Inflammatory macrophage treated with lipopolysaccharide for 4 hours (primary cell): ENCODE measurements at regions not wholly inside any gene's neighbourhood (a gene's known extent, or its start where the extent isn't known, plus 50 kb on each side); places are given as distances from the start of the nearest gene placed in this dataset.

Experiments
- DNase-seq: peaks from one replicate; pipeline ENCODE4 v3.0.0-alpha.2; 2020

DNA sequence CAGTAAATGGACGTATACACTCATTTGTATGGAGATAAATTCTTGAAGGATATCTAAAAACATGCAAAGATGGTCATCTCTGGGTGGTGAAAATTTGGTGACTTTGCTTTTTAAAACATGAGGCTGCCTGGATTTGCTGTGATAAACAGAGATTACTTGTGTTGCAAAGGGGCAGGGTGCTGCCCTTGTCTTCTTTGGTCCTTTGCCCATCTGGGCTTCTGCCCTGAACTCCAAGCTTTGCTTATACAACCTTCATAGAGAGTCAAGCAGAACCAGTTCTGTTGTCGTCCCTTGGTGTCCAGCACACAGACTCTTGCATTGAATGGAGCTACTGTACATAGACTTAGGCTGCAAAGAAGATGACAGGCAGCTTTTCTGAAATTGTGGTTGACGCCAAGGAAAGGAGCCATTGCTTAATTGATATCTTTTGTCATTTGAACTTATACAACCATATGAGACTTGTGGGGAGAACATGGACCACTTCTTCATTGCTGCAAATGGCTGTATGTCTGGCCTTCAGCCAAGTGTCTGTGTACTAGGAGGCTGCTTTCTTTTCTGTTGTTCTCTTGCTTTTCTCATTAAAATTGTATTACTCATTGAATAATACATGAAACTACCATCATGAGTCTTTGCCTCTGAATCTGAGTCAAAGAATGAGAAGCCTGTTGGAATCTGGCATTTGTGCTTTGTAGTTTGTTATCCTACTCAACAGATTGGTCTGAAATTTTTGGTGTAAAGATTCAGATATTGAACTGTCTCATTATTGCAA lies 152.5 kb downstream of the DMRT2 start:
- DNase-seq = no peak

DNA sequence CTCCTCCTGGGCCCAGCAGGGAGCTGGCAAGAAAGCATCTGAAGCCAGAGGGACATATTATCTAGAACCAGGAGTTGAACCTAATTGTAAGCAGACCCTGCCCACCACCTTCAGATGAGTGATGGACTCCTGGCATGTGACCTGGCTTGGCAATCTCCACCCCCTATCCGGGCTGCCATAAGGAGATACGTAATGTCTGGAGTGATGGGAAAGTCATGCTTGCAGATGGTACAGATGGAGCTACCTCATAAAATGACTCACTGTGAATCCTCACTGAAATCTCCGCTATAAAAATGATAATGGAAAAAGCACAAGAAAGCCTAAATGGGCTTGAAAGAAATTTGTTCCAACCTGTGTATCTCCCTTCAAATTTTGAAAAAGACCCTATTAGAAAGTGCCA lies 157.5 kb downstream of the DMRT2 start:
- DNase-seq = no peak

DNA sequence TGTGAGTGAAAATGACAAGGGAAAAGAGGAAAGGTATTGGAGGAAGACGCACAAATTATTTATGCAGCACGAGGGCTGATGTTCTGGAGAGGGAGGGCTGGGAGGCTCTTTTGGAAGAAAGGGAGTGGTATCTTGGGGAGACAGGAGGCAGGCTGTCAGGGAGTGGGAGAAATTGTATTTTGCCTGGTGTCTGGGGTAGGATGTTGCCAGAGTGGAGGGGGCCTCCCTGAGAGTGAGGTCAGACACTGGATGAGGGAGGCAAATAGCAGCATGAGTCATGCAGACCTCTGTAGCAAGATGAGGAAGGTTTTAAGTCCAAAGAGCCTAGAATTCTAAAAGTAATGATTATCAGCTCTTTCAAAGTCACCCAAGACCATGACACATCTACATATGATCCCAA lies 158.0 kb downstream of the DMRT2 start:
- DNase-seq = no peak

DNA sequence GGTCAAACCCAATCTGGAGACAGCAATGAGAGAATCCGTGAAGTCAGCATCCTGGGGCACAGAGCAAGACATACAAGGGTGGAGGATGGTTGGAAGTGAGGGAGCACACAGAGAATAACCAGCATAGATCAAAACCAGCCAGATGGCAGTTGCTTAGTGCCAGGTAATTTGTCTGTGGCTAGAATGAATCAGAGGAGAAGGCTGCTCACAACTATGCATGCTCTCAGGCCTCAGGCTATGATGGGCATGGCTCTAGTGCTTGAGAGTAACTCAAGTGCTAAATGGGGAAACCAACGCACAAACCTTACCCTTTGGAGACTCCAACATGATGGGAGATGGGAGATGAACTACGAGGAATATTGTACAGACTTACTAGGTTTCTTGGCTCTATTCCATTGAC lies 160.8 kb downstream of the DMRT2 start:
- no peak for DNase-seq

DNA sequence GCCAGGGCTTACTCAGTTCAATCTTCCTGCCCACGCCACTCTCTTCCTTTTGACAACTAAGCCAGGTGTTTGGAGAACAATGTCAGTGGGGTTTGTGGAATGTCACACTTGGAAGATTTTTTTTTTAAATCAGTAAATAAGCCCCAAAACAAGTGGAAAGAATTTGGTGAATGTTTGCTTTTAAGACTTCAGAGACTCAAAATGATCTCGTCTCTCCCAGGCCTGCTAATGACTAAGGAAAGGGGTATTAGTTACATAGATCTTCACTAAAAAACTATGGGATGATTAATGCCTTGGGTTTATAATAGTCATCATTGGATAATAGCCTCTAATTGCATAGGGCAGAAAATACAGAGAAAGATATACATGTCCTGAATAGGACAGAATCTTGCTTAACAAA lies 166.4 kb downstream of the DMRT2 start:
- DNase-seq = no peak

DNA sequence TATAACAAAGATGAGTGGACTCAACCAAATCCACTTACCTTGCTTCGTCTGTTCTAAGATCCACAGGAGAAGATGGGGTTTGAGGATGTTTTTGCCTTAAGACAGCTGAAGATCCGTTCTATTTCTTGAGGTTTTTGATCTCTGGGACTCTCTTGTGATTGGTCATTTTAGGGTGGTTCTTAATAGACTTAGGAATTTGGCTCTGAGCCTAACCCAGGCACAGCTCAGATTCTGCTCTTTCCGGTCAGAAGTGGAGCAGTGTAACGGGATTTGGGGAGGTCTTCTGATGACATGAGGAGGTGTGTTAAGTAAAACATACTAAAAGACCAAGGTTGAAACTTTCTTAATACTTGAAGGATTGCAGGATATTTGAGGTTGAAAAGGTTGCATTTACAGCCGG lies 166.9 kb downstream of the DMRT2 start:
- DNase-seq = no peak

DNA sequence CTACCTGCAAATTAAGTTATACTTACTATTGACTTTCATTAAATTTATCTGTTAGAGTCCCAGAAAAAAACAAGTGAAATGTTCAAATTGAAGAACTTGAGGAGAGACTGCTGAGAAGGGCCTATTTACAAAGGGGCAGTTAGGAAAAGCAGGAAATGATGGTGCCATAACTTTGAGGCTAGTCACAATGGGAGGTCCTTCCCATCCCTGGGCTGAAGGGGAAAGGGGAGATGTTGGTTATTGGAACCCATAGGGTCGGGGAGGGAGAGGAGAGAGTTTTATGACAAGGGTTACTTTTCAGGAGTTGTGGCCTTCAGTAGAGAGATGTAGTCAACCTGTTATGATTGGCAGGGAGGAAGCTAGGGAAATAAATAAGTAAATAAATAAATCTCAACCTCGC lies 169.1 kb downstream of the DMRT2 start:
- no peak for DNase-seq

DNA sequence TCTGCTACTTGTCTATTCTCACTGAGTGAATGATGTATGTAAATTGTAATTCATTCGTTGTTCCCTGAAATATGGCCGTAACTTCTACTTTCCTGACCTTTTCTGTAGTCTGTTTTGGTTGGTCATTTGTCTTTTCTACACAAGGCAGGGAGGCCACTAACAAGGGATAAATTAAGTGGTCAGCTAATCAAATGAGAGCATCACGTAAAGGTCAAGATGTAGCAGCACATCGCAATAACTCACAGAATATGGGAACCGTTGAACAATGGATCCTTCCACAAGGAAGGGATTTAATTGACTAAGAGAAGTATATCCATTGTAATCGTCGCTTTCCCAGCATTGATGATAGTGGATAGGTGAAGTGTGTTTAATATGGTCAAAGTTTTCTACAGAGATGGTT lies 171.1 kb downstream of the DMRT2 start:
- no peak for DNase-seq

DNA sequence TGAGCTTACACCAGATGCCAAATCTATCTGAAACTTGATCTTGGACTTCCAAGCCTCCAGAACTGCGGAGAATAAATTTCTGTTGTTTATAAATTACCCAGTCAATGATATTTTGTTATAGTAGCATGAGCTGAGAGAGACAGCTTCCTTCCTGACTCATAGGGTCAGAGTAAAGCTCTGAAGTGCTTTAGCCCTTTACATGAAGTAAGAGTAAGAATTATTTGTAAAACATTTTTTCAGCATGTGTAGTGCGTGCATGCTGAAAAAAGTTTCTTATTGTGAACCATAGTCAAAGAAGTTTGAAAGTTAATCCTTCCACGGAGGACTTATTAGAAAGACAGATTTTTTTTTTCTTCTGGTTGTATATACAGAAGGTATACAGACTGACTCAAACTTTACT lies 172.4 kb downstream of the DMRT2 start:
- no peak for DNase-seq

DNA sequence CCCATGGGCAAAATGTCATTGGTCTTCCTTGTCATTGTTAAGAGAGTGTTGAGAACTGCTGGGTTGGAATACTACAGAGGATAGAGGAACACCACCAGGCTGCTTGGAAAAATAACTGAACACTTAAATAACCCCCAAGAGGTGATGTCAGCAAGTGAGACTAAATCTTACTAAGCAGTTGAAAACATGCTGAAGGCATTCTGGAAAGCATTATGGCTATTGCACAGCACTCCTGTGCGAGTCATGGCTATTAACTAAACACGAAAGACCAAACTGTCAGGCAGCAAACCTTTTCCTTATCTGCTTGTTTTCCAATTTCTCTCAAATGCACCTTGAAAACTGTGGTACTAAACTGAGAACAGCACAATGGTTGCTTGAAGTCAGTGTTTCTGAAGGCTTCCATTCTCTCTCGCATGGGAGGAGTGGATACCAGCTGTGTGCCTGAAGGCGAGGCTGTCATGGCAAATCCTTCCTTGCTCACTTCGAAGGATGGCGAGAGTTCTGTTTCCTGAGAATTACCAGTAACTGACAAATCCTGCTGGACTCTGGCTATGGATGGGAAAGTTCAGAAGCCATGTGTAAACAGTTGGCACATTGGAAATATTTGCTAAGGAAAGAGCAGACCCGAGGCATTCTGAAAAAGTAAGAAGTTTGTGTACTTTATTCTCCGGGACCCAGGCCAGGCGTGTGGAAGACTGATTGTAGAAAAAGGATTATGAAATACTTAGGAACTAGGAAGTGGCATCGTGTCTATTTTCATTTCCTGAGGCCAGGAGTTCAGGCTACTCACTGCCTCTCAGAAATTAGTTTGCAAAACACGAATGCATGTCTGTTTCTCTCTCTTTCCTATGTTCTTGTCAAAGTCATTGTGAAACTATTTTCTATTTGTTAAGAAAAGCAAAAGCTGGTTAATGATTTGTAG lies 182.1 kb downstream of the DMRT2 start:
- DNase-seq = no peak

DNA sequence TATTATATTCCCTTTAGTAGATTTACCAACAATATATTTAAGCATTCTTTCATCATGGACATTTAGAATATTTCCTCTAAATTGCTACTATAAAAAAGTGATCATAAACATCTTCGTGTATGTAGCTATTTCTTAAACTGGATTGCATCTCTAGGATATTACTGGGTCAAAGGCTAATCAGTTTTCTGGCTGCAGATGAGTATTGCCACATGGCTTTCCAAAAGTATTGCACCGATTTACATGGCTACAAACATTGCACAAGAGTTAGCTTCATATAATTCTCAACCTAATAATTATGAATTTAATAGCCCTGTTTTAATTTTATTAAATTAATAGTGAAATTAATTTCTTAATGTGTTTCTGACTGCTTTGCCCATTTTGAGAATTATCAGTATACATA lies 183.4 kb downstream of the DMRT2 start:
- no peak for DNase-seq

DNA sequence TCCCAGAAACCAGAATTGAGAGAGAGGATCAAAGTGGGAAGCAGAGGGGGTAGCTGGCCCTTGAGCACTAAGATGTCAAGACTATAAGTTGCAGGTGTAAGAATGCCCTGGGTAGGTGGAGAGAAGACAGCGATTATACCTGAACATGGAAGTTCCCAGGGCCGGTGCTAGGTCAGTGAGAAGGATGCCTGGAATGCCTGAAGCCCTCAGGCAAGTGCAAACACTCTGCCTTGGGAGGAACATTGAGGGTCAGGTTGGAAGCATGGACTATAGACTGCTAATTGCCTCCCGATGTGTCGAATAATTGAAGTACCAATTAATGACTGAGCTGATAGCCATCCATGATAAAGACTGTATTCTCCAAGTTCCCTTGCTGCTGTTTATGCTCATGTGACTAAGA lies 185.5 kb downstream of the DMRT2 start:
- no peak for DNase-seq

DNA sequence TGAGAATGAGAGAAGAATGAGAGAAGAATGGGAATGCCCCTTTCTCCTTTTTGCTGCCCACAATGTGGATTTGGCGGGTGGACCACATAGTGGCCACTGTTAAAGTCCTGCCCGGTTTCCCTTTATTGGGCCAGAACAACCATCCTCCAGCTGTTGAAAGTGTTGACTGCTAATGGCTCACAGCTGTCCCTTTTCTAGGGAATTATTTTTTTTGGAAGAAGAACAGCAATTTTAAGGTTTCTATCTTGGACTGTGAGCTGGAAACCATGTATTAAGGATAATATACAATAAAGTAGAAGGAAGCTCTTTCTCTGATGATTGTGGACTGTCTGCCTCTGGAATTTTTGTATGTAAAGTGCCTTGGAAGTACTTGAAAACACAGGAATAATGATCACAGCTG lies 185.9 kb downstream of the DMRT2 start:
- no peak for DNase-seq

DNA sequence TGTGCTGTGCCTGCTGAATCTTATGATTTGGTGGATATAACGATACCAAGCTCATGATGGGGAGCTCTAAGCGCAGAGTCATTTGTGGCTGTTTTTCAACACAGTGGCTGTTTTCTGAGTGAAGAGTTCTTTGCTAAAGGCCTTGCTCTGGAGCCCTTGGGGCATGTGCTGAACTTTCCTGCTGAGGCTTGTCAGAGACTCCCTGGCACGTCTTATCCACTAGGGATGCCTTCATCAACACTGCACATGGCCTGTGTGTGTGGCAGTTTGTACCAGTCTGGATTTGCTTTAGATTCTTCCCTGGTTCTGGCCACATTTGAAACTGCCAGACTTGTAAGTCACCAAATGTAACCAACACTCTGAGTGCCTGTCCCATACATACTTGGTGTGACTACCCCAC lies 188.2 kb downstream of the DMRT2 start:
- DNase-seq = no peak

DNA sequence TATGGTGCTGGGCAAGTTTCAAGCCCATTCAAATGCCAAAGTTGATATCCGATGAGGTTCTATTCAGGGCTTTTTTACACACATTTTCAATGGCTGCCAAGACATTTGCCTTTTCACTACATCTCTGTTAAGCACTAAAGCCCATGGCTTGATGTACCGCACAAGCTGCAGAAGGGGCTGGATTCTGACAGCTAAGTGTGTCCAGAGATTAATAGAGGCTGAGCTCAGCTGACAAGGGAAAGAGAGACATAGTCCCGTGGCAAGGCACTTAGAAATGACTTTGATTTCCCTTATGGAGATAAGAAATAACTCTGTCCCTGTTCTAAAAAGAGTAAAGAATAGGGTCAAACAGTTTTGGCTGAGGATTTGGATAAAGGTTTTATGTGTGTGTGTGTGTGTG lies 198.6 kb downstream of the DMRT2 start:
- DNase-seq = no peak

DNA sequence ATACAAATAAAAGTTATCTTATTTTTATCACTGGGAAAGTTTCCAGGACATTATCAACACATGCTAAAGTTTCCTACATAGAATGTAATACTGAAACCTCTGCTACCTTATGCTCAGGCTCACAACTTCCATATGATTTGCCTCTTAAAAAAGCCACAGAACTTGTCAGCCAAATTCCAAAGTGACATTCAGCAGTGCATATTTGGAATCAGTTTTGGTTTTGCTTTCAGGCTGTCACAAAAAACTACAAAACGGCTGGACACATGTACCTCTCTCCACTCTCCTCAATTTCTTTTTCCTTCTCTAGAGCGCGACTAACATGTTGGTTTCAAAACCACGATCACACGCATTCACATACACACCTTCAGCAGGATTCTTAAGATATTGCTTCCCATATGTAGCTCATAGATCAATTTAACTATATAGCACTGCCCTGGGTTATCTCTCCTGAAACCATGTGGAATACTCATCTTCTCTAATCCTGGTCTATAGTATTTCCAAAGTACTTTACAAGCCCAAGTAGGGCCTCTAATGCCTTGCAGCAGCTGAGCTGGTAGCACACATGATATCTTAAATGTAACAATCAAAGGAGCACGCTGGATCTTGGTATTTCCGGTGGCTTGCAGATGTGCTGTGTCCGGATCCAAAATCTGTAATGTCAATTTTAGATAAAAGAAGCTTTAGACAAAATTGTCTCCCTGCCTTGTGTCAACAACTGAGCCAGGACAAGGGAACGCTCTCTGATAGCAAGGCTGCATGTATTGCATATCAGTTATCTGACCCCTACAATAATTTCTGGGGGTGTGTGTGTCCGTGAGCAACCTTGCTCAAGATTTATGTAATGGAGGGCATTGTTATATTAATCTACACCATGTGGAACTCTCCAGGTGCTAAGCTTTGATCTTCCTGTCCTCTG lies 203.2 kb downstream of the DMRT2 start:
- DNase-seq = no peak

DNA sequence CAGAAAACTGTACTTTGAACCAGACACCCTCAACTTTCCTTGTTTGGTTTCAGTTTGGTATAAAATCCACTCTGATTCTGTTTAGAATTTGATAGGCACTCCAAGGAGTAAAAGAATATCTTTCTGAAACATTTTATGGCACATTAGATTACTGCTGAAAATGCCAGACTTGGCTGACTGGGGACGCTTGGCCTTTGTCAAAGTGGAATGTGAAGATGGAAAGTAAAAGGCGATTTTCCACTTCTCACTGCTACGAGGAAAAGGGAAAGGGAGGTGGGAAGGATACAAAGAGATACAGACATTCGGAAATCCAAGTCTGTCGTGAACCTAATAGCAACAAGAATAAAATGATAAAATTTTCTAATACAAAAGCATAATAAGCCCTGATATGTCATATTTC lies 203.9 kb downstream of the DMRT2 start:
- no peak for DNase-seq

DNA sequence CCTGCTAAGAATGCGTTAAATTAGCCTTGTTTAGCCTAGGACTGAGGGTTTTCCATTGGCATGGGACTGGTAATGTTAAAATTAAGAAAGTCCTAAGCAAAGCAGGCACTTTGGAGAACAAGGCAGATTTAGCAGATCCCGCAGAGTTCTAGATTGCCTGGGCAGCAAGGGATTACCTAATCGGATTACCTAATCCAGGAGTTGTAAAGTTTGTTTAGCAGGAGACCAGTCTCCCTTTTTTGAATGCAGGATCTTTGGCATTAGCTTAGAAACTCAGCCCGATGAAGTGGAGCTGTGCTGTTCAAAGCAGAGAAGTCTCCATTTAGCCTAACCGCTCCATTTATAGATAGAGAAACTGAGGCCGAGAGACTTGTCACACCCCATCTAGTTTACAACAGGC lies 206.0 kb downstream of the DMRT2 start:
- DNase-seq = no peak

DNA sequence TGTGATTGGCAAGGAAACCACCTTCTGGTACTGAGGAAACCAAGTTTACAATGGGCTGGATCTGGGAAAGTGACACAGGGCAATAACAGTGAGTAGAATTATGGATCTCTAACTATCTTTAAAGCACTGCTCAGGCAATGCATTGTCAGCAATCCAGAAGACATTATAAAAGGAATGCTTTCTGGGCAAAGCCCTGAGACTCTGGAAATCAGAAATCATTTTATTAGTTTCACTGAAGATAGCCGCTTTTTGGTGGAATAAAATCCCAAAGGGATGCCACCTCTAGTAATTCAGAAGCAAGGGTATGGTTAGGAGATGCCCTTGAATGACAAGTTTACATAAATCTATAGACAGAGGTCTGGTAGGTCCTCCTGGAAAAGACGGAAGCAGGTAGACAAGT lies 211.1 kb downstream of the DMRT2 start:
- DNase-seq = no peak

DNA sequence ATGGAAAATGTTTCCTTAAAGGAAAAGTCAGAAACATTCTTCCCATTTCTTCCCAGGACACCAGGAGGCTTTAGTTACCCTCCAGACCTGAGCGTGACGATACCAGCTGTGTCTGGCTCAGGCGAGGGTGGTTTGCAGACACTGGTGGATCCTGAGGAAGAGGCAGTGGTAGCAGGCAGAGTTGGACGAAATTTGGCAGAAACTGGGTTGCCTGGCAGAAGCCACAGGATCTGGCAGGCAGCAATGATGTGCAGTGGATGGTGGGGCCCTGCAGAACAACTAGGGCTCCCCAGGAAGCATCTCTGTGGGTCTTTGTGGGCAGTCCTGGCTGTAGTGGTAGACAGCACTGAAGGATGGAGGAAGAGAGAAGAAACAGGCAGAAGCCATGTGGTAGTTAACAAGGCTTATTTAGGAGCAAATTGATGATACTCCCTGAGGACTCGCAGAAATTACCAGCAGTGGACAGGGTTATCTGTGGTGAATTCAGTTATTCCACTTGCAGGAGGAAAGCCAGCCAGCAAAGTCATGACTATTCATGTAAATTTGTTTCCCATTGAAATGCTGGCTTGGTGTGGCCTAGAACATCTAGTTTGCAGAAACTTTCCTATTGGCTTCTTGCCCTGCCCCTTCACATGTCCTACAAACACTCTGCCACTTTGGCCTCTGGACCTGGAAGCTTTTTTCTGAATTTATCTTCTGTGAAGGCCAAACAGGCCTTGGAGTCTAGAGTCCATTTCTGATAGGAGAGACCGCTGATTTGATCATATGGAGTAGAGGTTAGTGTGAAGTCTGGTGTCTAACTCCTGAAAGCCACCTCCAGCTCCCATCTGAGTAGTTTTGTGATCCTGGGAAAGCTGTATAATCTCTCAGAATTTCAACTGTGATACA lies 212.0 kb downstream of the DMRT2 start:
- no peak for DNase-seq

DNA sequence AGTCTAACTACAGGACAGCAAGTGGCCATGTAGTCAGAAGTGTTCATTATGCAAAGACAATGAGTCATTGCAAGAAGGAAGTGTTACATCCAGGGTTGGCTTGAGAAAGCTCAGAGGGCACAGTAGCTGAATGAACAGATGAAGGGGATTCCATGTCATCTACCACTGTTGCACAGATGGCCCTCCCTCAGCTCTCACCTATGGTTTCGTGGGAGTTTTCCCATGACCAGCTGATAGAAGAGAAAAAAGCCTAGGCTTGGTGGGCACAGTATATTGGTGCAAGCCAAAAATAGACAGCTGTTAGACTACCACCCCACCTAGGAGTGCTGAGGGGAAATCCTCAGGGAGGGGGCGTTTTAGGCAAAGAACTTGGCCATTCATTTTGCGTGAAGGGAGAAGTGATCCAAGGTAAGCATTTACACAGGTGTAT lies 217.0 kb downstream of the DMRT2 start:
- no peak for DNase-seq

DNA sequence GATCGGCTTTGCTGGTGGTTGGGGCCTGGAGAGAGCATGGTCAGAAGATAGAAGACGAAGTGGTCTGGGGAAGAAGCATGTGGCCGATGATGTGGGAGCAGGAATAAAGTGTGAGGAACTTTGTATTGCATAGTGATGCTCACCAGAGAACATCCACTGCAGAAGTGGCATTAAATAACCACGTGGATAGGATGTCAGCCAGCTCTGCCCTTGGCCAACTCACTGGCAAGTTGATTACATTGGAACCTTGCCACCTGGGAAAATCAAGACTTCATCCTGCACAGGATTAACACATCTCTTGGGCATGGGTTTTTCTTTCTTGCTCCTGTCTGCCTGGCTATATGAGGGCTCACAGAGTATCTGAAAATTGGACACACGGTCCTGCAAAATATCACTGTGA lies 217.4 kb downstream of the DMRT2 start:
- no peak for DNase-seq
